ENCODE measurements at regions not wholly inside any gene's neighbourhood (a gene's known extent, or its start where the extent isn't known, plus 50 kb on each side); places are given as distances from the start of the nearest gene placed in this dataset.

DNA sequence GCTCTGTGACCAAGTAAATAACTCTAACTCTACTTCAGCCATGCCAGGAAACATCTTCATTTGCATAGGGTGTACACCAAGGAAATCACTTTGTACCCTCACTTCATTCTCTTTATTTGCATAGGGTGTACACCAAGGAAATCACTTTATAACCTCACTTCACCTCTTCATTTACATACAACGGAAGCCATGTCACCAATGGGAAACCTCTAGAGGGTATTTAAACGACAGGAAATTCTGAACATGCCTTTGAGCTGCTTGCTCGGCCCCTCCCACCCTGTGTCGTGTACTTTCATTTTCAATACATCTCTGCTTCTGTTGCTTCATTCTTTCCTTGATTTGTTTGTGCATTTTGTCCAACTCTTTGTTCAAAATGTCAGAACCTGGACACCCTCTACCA is 848.1 kb upstream of the FRG1 start:
- TF ChIP-seq POLR2AphosphoS5 (IDR thresholded peaks at IDR 0.05) (no peak), EP300 (IDR thresholded peaks at IDR 0.05) (no peak), POLR2A (IDR thresholded peaks at IDR 0.05) (no peak)
- TF ChIP-seq, protein P1, sequence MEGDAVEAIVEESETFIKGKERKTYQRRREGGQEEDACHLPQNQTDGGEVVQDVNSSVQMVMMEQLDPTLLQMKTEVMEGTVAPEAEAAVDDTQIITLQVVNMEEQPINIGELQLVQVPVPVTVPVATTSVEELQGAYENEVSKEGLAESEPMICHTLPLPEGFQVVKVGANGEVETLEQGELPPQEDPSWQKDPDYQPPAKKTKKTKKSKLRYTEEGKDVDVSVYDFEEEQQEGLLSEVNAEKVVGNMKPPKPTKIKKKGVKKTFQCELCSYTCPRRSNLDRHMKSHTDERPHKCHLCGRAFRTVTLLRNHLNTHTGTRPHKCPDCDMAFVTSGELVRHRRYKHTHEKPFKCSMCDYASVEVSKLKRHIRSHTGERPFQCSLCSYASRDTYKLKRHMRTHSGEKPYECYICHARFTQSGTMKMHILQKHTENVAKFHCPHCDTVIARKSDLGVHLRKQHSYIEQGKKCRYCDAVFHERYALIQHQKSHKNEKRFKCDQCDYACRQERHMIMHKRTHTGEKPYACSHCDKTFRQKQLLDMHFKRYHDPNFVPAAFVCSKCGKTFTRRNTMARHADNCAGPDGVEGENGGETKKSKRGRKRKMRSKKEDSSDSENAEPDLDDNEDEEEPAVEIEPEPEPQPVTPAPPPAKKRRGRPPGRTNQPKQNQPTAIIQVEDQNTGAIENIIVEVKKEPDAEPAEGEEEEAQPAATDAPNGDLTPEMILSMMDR (IDR thresholded peaks at IDR 0.05), result no peak
- 55 to 56% methylated on average over 4 of the region's 4 CpGs for WGBS, 2 donors
- Histone ChIP-seq H3K4me3 (no peak overlapping the region), H3K27me3 (no peaks in the 10 kb centered on the region), H3K4me1 (no peaks in the 10 kb centered on the region), H3K27ac (no peak overlapping the region), H3K36me3 (no peaks in the 10 kb centered on the region), H3K9me3 (no peaks in the 10 kb centered on the region)
- intact Hi-C loops (cut with DNase I), result no loop called here
- DNase-seq, result no peak

DNA sequence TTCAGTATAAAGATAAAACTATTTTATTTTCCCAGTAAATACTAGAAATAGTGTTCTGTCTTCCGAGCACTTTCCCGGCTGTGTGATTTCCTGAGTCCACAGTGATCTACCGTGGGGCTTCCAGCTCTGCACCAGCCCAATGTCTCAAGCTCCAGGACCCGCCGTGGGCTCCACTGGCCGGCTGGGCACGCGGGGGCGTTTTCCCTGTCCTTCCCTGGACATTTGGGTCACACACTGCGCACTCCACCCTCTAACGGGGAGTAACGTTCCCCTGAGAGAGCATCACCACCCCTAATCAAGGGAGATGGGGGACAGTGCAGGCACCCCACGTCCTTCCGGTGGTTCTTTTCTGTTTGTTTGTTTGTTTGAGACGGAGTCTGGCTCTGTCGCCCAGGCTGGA is 844.6 kb upstream of the FRG1 start:
- Histone ChIP-seq H3K27ac (no peak overlapping the region), H3K27me3 (no peaks in the 10 kb centered on the region), H3K36me3 (no peaks in the 10 kb centered on the region), H3K9me3 (no peaks in the 10 kb centered on the region), H3K4me1 (no peaks in the 10 kb centered on the region), H3K4me3 (no peak overlapping the region)
- intact Hi-C loops (cut with DNase I), result no loop called here
- DNase-seq, result no peak
- TF ChIP-seq POLR2AphosphoS5 (IDR thresholded peaks at IDR 0.05) (no peak), EP300 (IDR thresholded peaks at IDR 0.05) (no peak), POLR2A (IDR thresholded peaks at IDR 0.05) (no peak)
- TF ChIP-seq, protein P1 (IDR thresholded peaks at IDR 0.05), result no peak
- 90 to 94% methylated on average over 16 of the region's 16 CpGs for WGBS, 2 donors

DNA sequence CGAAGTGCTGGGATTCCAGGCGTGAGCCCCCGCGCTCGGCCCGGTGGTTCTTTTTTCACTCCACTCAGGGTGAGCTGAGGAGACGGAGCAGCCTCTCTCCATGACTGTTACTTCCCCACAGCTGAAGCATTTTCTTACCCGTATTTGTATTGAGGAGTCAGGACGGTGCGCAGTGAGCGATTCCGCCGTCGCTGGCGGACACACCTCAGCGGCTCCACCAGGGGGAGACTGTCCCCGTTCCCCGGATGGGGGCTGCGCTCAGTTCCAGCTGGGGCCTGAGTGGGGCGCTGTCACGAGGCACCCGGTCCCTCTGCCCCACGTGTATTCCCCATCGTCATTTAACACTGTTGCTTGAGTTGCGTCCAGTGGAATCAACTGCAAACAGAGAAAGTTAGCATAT is 844.0 kb upstream of the FRG1 start:
- Histone ChIP-seq H3K27ac (no peak overlapping the region), H3K4me1 (no peaks in the 10 kb centered on the region), H3K27me3 (no peaks in the 10 kb centered on the region), H3K9me3 (no peaks in the 10 kb centered on the region), H3K4me3 (no peak overlapping the region), H3K36me3 (no peaks in the 10 kb centered on the region)
- DNase-seq, result no peak
- WGBS, 2 donors, result 94 to 95% methylated on average over 25 of the region's 25 CpGs
- no peak for TF ChIP-seq POLR2A (IDR thresholded peaks at IDR 0.05)
- TF ChIP-seq, protein P1 (IDR thresholded peaks at IDR 0.05), result no peak
- no peak for TF ChIP-seq POLR2AphosphoS5 (IDR thresholded peaks at IDR 0.05)
- no peak for TF ChIP-seq EP300 (IDR thresholded peaks at IDR 0.05)
- intact Hi-C loops (cut with DNase I), result no loop called here

DNA sequence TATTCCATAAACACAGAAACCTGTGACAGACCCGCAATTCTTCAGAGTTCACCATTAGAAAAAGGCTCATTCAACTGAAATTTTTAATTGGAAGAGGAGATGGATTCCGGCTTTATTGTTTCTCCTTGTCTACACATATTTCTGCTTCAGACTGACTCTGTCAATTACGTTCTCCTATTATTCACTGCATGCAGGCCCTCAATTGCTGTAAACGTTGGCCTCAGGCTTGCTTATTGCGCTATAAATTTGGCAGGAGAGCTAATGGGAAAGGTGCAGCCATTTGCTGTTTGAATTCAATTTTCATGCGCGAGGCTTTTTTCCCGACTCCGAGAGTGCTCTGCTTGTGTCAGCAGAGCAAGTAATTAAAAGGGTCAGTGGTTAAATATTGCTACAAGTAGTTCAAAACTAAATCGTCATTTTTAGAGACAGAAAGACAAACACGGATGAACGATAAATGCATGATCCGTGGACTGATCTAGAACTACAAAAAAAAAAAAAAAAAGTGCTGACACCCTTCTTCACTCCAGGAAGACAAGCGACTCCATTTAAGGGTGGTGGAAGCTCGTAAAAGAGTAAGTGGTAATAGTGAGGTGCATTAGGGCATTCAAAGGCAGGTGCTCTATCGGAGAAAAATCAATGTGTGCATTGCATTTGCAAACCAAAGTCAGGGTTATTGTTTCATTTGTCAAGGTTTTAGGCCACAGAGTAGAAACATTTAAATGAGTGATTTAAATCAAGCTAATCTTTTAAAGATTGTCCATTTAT is 841.6 kb upstream of the FRG1 start:
- 75 to 77% methylated on average over 16 of the region's 16 CpGs for WGBS, 2 donors

More for the DNA sequence above, 841.6 kb upstream of the FRG1 start:
- intact Hi-C loops (cut with DNase I), result no loop called here
- Histone ChIP-seq H3K4me3 (no peak overlapping the region), H3K4me1 (no peaks in the 10 kb centered on the region), H3K27ac (no peak overlapping the region), H3K36me3 (no peaks in the 10 kb centered on the region), H3K9me3 (no peaks in the 10 kb centered on the region), H3K27me3 (no peaks in the 10 kb centered on the region)
- TF ChIP-seq EP300 (IDR thresholded peaks at IDR 0.05), result no peak
- TF ChIP-seq POLR2A (IDR thresholded peaks at IDR 0.05), result no peak
- TF ChIP-seq, protein P1 (IDR thresholded peaks at IDR 0.05), result no peak
- TF ChIP-seq POLR2AphosphoS5 (IDR thresholded peaks at IDR 0.05), result no peak
- no peak for DNase-seq
